ENCODE measurements at regions not wholly inside any gene's neighbourhood (a gene's known extent, or its start where the extent isn't known, plus 50 kb on each side); places are given as distances from the start of the nearest gene placed in this dataset.

DNA sequence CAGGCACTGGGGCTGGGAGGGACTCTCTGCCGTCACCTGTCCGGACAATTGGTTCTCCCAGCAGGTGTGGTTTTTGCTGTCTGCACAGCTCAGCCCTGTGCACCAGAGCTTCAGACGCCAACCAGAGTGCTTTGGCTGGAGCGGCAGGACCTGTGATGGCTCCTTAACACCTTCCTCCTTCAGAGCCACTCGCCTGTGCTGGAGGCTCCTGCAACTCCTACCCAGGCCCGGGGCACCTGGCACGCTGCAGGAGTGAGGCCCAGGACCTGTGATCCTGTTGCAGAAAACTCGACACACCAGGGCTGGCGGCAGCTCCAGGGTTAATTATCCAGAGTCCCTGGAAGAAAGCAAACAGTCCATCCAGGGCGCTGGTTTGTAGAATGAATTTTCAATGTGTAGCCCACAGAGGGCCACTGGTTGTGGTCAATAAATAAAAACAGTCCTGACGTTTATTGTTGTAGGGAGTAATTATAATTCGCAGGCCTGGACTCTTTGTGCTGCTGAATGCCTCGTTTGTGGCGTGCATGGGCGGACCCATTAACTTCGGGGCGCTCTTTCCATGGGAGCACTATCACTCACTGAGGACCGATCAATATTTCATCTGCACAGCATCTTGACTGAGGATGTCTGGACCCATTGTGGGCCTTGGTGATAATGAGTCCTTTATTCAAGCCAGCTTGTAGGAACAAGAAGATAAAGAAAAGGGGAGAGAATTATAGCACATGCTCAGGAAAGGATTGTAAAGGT lies 339.7 kb upstream of the IRX4 start:
- no peak for DNase-seq (ENCODE audit: low read depth in 4 of 4, low spot score in 3 of 4)

- DNase-seq (ENCODE audit: low read depth in 4 of 4, low spot score in 3 of 4): no peak
Observed at GRCh38 chr5:2221450-2221849, 338.7 kb upstream of the IRX4 start.

- DNase-seq (ENCODE audit: low read depth in 4 of 4, low spot score in 3 of 4): no peak
Observed at GRCh38 chr5:2220741-2221140, 338.0 kb upstream of the IRX4 start.

- DNase-seq (ENCODE audit: low read depth in 4 of 4, low spot score in 3 of 4): no peak
Observed at GRCh38 chr5:2219149-2219776, 336.5 kb upstream of the IRX4 start.

- DNase-seq (ENCODE audit: low read depth in 4 of 4, low spot score in 3 of 4): no peak
Observed at GRCh38 chr5:2217219-2217618, 334.5 kb upstream of the IRX4 start.

- DNase-seq (ENCODE audit: low read depth in 4 of 4, low spot score in 3 of 4): no peak
Observed at GRCh38 chr5:2214910-2215590, 332.3 kb upstream of the IRX4 start.

GRCh38 chr5:2213121-2213730 lies 330.5 kb upstream of the IRX4 start:
- DNase-seq (ENCODE audit: low read depth in 4 of 4, low spot score in 3 of 4): no peak

GRCh38 chr5:2212481-2212880 lies 329.8 kb upstream of the IRX4 start:
- DNase-seq (ENCODE audit: low read depth in 4 of 4, low spot score in 3 of 4): no peak

GRCh38 chr5:2208239-2208544 lies 325.5 kb upstream of the IRX4 start:
- DNase-seq (ENCODE audit: low read depth in 4 of 4, low spot score in 3 of 4): no peak

DNA sequence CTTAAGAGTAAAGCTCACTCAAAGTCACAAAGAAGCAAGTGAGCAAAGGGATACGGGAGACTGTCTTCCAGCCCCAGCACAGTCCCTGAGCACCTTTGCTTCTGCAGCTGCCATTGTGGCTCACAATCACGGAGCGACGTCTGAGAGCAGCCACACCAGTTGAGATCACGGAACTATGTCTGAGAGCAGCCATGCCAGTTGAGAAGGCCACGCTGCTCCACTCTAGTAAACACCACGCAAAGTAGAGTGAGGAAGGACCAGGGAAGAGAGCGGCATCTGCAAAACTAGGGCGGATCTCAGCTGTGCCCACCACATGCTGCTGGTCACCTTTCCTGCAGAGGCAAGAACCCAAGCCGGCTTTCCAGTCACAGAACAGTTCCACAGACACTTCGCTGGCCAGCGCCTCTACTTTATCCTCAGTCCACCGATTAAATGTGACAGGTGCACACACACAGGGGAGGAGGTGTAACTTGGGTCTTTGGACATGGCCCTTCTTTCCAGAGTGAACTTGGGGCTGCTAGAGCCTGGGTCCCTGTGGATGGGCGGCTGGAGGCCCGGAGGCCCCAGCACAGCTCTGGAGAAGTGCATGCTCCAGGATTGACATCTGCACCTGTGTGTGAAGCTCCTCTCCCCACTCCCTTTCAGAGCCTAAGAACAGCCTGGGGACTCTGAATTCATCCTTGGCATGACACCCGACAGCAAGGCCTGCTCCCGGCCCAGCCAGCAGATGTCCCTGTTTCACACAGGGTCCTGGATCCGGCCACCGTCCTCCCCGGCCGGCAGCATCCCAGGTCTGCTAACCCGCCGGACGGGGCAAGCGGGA lies 324.9 kb upstream of the IRX4 start:
- DNase-seq (ENCODE audit: low read depth in 4 of 4, low spot score in 3 of 4): no peak

- no peak for DNase-seq (ENCODE audit: low read depth in 4 of 4, low spot score in 3 of 4)
Observed at GRCh38 chr5:2207109-2207399, 324.3 kb upstream of the IRX4 start.

- no peak for DNase-seq (ENCODE audit: low read depth in 4 of 4, low spot score in 3 of 4)
Observed at GRCh38 chr5:2206293-2207108, 323.8 kb upstream of the IRX4 start.

DNA sequence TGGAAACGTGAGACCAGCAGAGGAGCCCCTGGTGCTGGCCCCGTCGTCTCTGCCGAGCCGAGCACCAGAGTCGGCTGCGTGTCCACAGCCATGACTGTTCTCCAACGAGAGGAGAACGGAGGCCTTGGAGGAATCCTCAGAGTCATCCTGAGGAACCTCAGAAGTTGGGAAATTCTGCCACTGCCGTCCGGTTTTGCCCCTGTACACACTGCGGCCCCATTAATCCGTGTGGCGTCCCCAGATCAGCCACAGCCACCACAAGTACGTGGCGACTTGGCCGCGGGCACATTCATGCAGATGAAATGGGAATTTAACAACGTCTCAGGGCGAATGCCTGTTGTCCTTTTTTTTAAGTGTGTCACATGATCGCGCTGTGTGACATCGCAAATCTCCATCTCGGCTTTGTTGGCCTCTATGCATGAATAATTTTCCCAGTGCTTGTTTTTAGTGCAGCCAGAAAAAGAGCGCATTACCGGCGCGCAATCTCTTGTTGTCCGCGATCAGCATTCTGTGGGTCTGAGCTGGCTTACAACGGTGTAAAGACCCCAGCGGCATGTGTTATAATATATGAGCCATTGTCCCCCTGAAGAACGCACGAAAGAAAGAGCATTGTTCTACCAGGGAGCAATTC lies 323.0 kb upstream of the IRX4 start:
- DNase-seq (ENCODE audit: low read depth in 4 of 4, low spot score in 3 of 4): no peak

DNA sequence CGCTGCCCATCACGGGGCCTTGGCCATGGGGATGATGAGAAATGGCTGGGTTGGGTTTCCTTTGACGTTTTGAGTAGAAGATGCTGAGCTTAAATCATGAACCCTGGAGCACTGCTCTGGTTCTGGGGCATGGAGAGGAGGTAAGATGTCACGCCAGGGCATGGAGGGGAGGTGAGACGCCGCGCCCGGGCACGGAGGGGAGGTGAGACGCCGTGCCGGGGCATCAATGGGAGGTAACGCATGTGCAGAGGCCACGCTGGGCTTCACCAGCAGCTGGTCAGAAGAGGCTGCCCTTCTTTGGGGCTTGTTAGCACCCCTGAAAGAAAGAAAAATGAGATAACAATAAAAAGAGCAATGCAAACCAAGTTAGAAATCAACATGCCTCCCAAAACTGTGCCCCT lies 322.5 kb upstream of the IRX4 start:
- DNase-seq (ENCODE audit: low read depth in 4 of 4, low spot score in 3 of 4): no peak

DNA sequence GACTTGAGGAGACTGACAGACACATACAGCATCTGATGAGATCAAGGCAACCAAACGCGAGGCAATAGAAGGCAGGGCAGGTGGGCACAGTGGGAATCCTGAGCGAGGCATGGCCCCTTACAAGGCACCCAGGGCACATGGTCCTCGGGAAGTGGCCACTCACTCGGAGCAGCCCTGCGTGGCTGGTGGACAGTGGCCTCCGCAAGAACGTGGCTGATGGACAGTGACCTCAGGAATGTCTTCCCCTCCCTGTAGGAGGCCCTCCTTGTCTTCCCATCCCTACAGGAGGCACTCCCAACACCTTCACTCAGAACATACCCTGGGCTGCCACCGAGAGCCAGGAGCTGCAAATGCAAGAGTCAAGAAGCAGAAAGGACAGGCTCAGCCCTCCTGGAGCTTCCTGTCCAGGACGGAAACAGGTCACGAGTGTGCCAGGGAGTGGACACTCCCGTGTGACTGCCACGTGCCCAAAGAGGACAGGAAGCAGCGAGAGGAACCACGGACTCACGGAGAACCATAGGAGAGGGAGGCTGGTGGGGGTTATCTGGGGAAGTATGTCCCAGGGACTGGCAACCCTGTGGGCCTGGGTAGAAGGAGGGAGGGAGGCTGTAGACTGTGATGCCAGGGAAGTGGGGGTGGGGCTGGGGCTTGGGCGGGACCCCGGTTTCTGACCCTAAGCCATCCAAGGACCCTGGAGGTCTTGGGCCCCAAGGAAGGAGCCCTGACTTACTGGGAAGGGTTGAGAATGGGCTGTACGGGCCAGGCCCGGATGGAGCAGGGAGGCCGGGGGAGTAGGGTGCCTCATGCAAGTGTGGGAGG lies 321.9 kb upstream of the IRX4 start:
- no peak for DNase-seq (ENCODE audit: low read depth in 4 of 4, low spot score in 3 of 4)

DNA sequence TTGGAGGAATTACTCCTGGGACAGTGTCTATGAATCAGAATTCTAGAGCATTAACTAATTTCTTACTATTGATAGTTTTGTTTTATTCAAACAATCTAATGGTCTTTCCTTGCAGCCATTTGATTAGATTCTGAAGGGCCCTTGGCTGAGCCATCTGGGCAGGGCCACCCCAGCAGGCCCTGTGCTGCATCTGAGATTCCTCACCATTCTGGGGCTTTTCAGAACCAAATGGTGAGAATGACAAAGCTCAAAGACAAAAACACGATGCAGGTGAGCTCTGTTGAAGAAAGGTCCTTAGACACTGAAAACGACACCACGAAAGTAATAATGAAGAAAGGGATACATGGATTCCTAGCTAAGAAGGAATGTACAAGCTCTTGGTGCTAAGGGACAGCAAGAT lies 321.0 kb upstream of the IRX4 start:
- no peak for DNase-seq (ENCODE audit: low read depth in 4 of 4, low spot score in 3 of 4)

DNA sequence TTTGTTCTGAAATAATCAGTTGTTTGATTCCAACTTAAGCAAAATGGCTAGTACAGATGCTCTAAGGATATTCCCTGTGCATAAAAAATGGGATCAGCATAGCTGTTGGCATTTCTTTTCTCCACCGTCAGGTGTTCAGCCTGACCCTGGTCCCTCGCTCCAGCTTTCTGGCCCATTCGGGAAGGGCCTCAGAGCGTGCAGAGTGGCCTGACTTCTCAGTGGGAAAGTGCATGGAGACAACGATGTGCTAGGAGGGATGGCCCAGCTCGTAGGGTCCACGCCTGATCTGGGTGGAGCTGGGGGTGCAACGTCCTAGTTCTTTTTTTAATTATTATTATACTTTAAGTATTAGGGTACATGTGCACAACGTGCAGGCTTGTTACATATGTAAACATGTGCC lies 319.1 kb upstream of the IRX4 start:
- no peak for DNase-seq (ENCODE audit: low read depth in 4 of 4, low spot score in 3 of 4)

DNA sequence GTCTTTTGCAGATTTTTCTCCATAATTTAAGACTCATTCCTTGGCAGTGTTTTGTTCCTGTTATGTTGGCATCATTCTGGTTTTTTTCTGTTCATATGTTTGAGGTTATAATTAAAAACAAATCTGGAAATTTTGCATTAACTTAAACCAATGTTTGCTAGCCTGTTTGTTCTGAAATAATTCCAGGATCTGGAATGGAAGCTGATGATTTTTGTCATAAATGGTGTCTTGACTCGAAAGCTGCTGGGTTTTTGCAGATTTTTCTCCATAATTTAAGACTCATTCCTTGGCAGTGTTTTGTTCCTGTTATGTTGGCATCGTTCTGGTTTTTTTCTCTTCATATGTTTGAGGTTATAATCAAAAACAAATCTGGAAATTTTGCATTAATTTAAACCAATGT lies 318.7 kb upstream of the IRX4 start:
- no peak for DNase-seq (ENCODE audit: low read depth in 4 of 4, low spot score in 3 of 4)

DNA sequence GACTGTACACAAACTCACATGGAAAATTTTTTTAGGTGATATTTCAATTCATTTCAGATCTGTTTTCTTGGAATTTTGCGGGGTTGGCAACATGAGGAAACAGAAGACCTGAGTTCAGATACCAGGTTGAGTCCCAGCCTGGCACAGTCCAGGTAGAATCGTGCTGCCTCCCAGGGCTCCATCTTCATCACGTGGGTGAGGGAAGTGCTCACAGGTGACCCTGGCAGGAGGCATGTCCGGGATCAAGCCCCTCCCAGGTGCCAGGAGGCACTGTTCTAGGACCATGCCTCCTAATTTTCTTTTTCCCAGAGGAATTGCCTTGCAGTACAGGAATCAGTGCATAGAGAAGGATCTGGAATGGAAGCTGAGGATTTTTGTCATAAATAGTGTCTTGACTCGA lies 318.3 kb upstream of the IRX4 start:
- no peak for DNase-seq (ENCODE audit: low read depth in 4 of 4, low spot score in 3 of 4)

Measured in left renal pelvis (tissue), 4 donors.